HG02943 (cell line): ENCODE measurements at regions not wholly inside any gene's neighbourhood (a gene's known extent, or its start where the extent isn't known, plus 50 kb on each side); places are given as distances from the start of the nearest gene placed in this dataset.
"Not testable (repeated sequence)": the region's sequence is repeated elsewhere in the genome, so short reads cannot be mapped to it uniquely, and the experiment has no call there.

ENCODE experiments used
- ATAC-seq: cut with Tn5 transposase; IDR thresholded peaks from one replicate; pipeline ENCODE4 v1.9.1; 2021; ENCODE audit warnings: mild to moderate bottlenecking, low read depth, moderate library complexity; ENCODE audit not compliant: unreplicated experiment

GRCh38 chr3:82208002-82208710 lies 446.7 kb upstream of the GBE1 start:
- ATAC-seq = no peak

GRCh38 chr3:82202269-82202668 lies 440.8 kb upstream of the GBE1 start:
- ATAC-seq = no peak

- ATAC-seq = no peak
Observed at GRCh38 chr3:82201316-82201715, 439.9 kb upstream of the GBE1 start.

GRCh38 chr3:82198009-82198408 lies 436.6 kb upstream of the GBE1 start:
- ATAC-seq = no peak

- no peak for ATAC-seq
Observed at GRCh38 chr3:82196645-82197044, 435.2 kb upstream of the GBE1 start.

GRCh38 chr3:82194870-82195269 lies 433.4 kb upstream of the GBE1 start:
- no peak for ATAC-seq

- no peak for ATAC-seq
Observed at GRCh38 chr3:82186017-82186416, 424.6 kb upstream of the GBE1 start.

GRCh38 chr3:82179291-82179690 lies 417.8 kb upstream of the GBE1 start:
- no peak for ATAC-seq

- ATAC-seq = no peak
Observed at GRCh38 chr3:82178291-82178690, 416.8 kb upstream of the GBE1 start.

GRCh38 chr3:82177774-82178173 lies 416.3 kb upstream of the GBE1 start:
- ATAC-seq = no peak

GRCh38 chr3:82165266-82165665 lies 403.8 kb upstream of the GBE1 start:
- ATAC-seq = no peak

GRCh38 chr3:82163907-82164520 lies 402.6 kb upstream of the GBE1 start:
- ATAC-seq = no peak

- ATAC-seq = no peak
Observed at GRCh38 chr3:82157952-82158351, 396.5 kb upstream of the GBE1 start.

- not testable (repeated sequence) for ATAC-seq
Observed at GRCh38 chr3:82153892-82154291, 392.4 kb upstream of the GBE1 start.

- no peak for ATAC-seq
Observed at GRCh38 chr3:82145742-82146141, 384.3 kb upstream of the GBE1 start.

- no peak for ATAC-seq
Observed at GRCh38 chr3:82144811-82145210, 383.4 kb upstream of the GBE1 start.

GRCh38 chr3:82143661-82144412 lies 382.4 kb upstream of the GBE1 start:
- ATAC-seq = no peak

- ATAC-seq = no peak
Observed at GRCh38 chr3:82141592-82141991, 380.1 kb upstream of the GBE1 start.

GRCh38 chr3:82137861-82138260 lies 376.4 kb upstream of the GBE1 start:
- ATAC-seq = no peak

GRCh38 chr3:82137050-82137449 lies 375.6 kb upstream of the GBE1 start:
- ATAC-seq = no peak

- peak; percentile 84 for ATAC-seq
Observed at GRCh38 chr3:82133070-82133606, 371.7 kb upstream of the GBE1 start.
